IPS-20b (cell line): ENCODE measurements at regions not wholly inside any gene's neighbourhood (a gene's known extent, or its start where the extent isn't known, plus 50 kb on each side); places are given as distances from the start of the nearest gene placed in this dataset.

Experiments
- H3K27ac ChIP-seq: one replicate; pipeline ENCODE4 v1.5.1; 2013; ENCODE audit warnings: low read length
- H3K27me3 ChIP-seq: 2 replicates; pipeline ENCODE4 v1.6.1; 2013; ENCODE audit warnings: mild to moderate bottlenecking, low read length, inconsistent platforms; ENCODE audit not compliant: insufficient read depth
- H3K36me3 ChIP-seq: 2 replicates; pipeline ENCODE4 v1.6.1; 2013; ENCODE audit warnings: low read depth, mild to moderate bottlenecking, inconsistent platforms, low read length, moderate library complexity; ENCODE audit not compliant: insufficient read depth
- H3K4me1 ChIP-seq: 2 replicates; pipeline ENCODE4 v1.6.1; 2013; ENCODE audit warnings: mild to moderate bottlenecking, control low read depth, inconsistent platforms, low read length, moderate library complexity; ENCODE audit not compliant: insufficient read depth
- H3K4me3 ChIP-seq: 2 replicates; pipeline ENCODE4 v1.5.1; 2013; ENCODE audit warnings: mild to moderate bottlenecking, low read length, inconsistent platforms
- H3K9ac ChIP-seq: 2 replicates; pipeline ENCODE4 v1.6.1; 2013; ENCODE audit warnings: low read depth, mild to moderate bottlenecking, inconsistent platforms, low read length, moderate library complexity
- H3K9me3 ChIP-seq: 2 replicates; pipeline ENCODE4 v1.6.1; 2013; ENCODE audit warnings: mild to moderate bottlenecking, low read depth, low read length, inconsistent platforms; ENCODE audit not compliant: insufficient read depth

DNA sequence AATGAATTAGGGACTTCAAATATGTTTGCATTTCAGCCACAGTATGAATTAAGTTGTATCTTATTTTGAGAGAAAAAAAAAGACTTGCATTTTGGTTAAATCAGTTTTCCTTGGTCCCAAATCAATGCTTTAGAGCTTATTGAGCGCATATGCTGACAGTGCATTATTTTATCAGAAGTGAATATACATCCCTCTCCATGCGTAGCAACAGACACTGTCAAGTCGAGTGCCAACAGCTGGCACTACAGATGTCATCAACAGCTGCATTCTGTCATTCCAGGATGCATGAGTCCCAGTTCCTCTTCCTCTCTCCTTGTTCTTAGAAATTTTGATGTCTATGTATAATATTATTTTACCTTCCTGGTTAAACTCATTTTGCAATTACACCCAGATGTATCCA lies 156.1 kb upstream of the FOXB1 start:
- Histone ChIP-seq H3K9me3 (no peaks in the 10 kb centered on the region), H3K9ac (no peak overlapping the region), H3K27ac (no peak overlapping the region), H3K27me3 (no peaks in the 10 kb centered on the region), H3K36me3 (no peaks in the 10 kb centered on the region), H3K4me3 (no peak overlapping the region), H3K4me1 (no peaks in the 10 kb centered on the region)

DNA sequence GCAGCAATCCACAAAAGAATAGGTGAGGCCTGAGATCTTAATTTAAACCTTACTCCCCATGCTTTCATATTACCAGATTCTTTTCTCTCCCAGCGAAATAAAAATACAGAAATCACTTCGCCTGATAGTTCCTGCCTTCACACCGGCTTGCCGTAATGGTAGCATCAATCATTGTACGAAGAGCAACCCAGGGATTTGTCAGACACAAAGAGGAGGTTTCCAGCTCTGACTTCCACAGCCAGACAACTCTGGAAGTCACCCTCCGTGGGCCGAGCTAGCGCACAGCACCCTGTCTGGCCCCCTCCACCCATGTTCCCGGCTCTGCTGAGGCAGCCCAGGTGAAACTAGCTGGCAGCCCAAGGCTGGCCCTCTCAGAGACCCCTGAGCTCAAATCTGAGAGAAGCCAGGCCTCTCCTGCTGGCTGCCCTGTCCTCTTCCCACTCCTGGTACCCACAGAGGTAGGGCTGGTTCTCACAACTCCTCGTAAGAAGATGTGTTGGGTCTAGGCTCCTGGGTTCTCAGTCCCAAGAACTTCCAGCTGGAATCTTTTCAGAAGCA lies 156.9 kb upstream of the BNIP2 start:
- no peak overlapping the region for H3K9ac ChIP-seq
- no peak overlapping the region for H3K27ac ChIP-seq
- no peaks in the 10 kb centered on the region for H3K9me3 ChIP-seq
- H3K4me1 ChIP-seq, result no peaks in the 10 kb centered on the region
- no peaks in the 10 kb centered on the region for H3K27me3 ChIP-seq
- no peak overlapping the region for H3K4me3 ChIP-seq
- no peaks in the 10 kb centered on the region for H3K36me3 ChIP-seq

DNA sequence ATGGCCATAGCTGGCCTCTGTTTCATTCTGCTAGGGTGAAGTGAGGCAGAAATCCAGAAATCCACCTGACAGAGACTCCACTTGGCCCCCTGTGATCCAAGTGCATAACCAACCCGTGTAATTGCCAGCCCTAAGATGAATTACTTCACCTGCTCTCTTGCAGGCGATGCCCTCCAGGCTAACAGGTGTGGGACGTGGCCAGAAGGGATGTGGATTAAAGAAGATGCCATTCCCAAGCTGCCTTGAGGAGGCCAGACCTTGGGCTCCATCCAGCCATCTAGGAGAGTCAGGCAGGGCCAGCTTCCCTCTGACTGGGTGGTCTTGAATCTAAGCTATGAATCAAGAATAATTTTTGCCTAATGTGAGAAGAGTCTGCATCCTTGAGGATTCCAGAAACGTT lies 154.5 kb upstream of the BNIP2 start:
- H3K27ac ChIP-seq, result no peak overlapping the region
- H3K4me3 ChIP-seq, result no peak overlapping the region
- H3K4me1 ChIP-seq, result no peaks in the 10 kb centered on the region
- no peak overlapping the region for H3K9ac ChIP-seq
- H3K27me3 ChIP-seq, result no peaks in the 10 kb centered on the region
- H3K36me3 ChIP-seq, result no peaks in the 10 kb centered on the region
- H3K9me3 ChIP-seq, result no peaks in the 10 kb centered on the region

DNA sequence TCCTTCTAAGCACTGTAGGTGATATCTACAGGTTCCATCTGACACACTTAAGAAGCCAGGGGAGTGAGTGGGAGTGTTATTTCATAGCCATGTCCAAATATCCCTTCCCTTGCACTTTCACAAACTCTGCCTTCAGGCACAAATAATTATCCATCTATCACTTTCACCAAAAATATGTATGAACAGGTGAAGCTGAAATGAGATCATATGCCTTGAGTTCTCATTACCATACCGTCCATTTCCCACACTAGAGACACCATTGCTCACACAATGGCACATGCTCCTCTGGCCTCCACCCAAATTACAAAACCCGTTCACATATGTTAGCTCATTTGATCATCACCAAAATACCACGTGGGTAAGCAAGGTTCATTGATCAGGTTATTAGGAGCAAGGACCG lies 151.9 kb upstream of the BNIP2 start:
- Histone ChIP-seq H3K9me3 (no peaks in the 10 kb centered on the region), H3K9ac (no peak overlapping the region), H3K36me3 (no peaks in the 10 kb centered on the region), H3K4me1 (no peaks in the 10 kb centered on the region), H3K27ac (no peak overlapping the region), H3K4me3 (no peak overlapping the region), H3K27me3 (no peaks in the 10 kb centered on the region)

DNA sequence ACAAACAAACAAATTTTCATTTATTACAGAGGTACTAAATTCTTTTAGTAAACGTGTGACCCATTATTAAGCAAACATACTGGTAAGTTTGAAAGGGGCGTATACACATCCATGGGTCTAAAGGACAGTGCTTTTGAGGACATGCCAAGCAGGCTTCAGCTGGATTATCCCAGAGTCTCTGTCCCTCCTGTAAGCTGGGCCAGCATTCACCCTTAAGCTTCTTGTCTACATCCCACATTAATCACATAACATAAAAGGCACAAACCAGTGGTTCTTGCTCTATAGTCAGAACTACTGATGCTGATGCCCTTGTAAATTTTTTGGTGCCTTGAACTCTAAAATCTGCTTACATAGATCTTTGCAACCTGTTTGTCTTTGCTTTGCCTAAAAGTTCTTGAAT lies 150.8 kb upstream of the BNIP2 start:
- H3K27me3 ChIP-seq, result no peaks in the 10 kb centered on the region
- no peak overlapping the region for H3K4me3 ChIP-seq
- peaks cover 5% of the 10 kb centered on the region; the same call in 1 of the 2 replicates for H3K4me1 ChIP-seq
- no peak overlapping the region for H3K27ac ChIP-seq
- H3K36me3 ChIP-seq, result no peaks in the 10 kb centered on the region
- no peaks in the 10 kb centered on the region for H3K9me3 ChIP-seq
- no peak overlapping the region for H3K9ac ChIP-seq

DNA sequence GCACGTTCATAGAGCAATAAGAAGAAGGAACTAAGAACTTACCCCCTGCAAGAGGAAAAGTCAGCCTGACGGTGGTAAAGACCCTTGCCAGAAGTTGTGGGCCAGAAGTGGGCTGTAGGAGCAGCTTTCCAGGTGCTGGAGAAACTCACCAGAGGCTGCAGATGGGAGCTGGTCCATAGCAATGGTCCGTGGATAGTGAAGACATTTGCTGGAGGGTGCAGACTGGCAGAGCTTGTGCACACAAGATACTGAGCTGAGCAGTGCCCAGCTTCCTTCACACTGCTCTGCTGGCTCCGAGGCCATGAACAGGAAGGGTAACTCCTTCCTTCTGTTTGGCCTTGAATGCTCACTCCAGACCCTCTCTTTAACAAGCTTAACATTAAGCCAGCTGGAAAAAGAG lies 149.8 kb upstream of the BNIP2 start:
- no peaks in the 10 kb centered on the region for H3K9me3 ChIP-seq
- H3K36me3 ChIP-seq, result no peaks in the 10 kb centered on the region
- H3K27me3 ChIP-seq, result no peaks in the 10 kb centered on the region
- no peak overlapping the region for H3K9ac ChIP-seq
- no peak overlapping the region for H3K27ac ChIP-seq
- peaks cover 5% of the 10 kb centered on the region; the same call in 1 of the 2 replicates for H3K4me1 ChIP-seq
- no peak overlapping the region for H3K4me3 ChIP-seq

DNA sequence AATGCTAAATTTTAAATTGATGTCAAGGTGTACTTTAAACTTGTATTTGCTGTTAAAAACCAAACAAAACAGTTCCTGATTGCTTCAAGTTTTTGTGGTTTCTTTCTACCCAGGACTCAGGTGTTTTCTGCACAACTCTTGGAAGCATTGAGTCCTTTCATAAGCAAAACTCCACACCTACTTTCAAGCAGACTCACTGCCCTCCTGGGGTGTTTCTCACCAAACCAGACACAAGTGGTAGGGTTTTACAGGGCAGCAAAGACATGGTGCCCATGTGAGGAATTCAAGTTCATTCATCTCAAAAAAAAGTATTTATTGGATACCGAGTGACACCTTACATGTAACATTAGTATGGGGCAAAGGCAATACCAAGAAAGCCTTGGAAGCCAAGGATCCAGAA lies 146.7 kb upstream of the BNIP2 start:
- H3K27ac ChIP-seq, result no peak overlapping the region
- H3K27me3 ChIP-seq, result no peaks in the 10 kb centered on the region
- H3K9me3 ChIP-seq, result no peaks in the 10 kb centered on the region
- peaks cover 5% of the 10 kb centered on the region; the same call in 1 of the 2 replicates for H3K4me1 ChIP-seq
- H3K4me3 ChIP-seq, result no peak overlapping the region
- H3K36me3 ChIP-seq, result no peaks in the 10 kb centered on the region
- H3K9ac ChIP-seq, result no peak overlapping the region

DNA sequence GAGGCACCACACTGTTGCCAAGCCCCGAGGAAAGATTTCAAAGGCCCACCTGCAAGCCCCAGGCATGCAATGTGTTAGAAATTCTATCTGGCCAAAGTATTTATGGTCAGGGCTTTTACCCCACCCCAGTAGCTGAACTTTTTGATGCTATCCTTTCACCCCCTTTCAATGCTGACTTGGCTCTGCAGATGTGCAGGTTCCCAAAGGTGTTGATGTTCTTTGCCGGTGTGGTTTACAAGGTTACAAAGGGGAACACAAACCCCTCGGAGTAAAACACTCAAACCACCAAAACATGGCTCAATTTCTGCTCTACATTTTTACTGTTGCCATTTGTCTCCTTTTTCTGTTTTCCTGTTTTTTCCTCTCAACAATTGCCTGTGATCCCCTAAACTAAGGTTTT lies 145.4 kb upstream of the BNIP2 start:
- H3K27me3 ChIP-seq, result no peaks in the 10 kb centered on the region
- peaks cover 5% of the 10 kb centered on the region; the same call in 1 of the 2 replicates for H3K4me1 ChIP-seq
- H3K27ac ChIP-seq, result no peak overlapping the region
- H3K9ac ChIP-seq, result no peak overlapping the region
- no peak overlapping the region for H3K4me3 ChIP-seq
- no peaks in the 10 kb centered on the region for H3K9me3 ChIP-seq
- no peaks in the 10 kb centered on the region for H3K36me3 ChIP-seq

DNA sequence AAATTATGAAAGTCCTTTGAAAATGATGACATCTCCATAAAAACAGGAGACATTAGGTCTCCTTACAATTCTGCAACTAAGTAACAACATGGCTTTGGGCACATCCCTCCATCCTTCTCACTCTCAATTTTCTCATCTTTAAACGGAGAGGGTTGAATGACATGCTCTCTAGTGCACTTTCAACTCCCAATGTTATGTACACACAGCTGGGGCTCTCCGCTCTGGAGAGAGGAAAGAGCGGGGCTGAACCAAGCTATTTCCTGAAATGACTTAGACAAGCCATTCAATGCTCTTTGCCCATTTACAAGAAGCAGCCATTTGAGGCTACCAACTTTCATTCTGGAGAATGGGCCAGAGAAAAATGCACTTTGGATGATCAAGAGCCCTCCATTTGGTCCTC lies 144.2 kb upstream of the BNIP2 start:
- Histone ChIP-seq H3K9me3 (no peaks in the 10 kb centered on the region), H3K4me1 (peaks cover 5% of the 10 kb centered on the region; the same call in 1 of the 2 replicates), H3K4me3 (no peak overlapping the region), H3K9ac (no peak overlapping the region), H3K36me3 (no peaks in the 10 kb centered on the region), H3K27me3 (no peaks in the 10 kb centered on the region), H3K27ac (no peak overlapping the region)

DNA sequence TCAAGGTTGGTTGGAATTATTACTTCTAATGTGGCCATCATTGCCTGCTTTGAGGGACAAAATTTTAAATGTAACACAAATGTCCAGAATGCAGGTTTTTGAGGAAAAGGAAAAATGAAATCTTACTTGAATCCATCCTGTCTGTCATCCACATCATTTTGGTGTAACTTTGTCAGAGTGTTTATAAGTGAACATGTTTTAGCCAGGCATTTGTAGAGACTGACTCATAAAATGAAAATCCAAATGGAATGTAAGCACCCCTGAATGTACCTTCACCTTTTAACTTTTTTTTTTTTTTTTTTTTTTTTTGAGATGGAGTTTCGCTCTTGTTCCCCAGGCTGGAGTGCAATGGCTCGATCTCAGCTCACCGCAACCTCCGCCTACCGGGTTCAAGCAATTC lies 141.8 kb upstream of the BNIP2 start:
- Histone ChIP-seq H3K4me1 (peaks cover 5% of the 10 kb centered on the region; the same call in 1 of the 2 replicates), H3K4me3 (no peak overlapping the region), H3K36me3 (no peaks in the 10 kb centered on the region), H3K27me3 (no peaks in the 10 kb centered on the region), H3K9ac (no peak overlapping the region), H3K9me3 (no peaks in the 10 kb centered on the region), H3K27ac (no peak overlapping the region)

DNA sequence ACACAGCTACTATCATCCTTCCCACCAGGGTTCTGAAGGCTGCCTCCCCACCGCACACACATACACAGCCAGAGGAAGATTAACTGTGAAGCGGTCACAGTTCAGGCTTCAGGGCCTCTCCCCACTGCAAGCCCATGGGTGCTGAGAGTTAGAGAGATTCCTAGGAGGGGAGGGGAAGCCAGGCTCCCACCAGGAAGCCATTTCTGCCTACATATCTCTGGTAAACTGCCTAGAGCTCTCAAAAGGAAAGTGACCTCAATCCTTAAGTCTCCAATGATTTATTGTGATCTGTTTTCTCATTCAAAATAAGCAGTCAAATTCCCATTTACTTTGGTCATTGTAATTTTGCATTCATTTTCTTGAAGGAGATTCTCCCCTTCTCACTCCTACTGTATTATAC lies 141.0 kb upstream of the BNIP2 start:
- Histone ChIP-seq H3K9me3 (no peaks in the 10 kb centered on the region), H3K4me1 (no peaks in the 10 kb centered on the region; the same call in 1 of the 2 replicates), H3K4me3 (no peak overlapping the region), H3K27me3 (no peaks in the 10 kb centered on the region), H3K27ac (no peak overlapping the region), H3K9ac (no peak overlapping the region), H3K36me3 (no peaks in the 10 kb centered on the region)

DNA sequence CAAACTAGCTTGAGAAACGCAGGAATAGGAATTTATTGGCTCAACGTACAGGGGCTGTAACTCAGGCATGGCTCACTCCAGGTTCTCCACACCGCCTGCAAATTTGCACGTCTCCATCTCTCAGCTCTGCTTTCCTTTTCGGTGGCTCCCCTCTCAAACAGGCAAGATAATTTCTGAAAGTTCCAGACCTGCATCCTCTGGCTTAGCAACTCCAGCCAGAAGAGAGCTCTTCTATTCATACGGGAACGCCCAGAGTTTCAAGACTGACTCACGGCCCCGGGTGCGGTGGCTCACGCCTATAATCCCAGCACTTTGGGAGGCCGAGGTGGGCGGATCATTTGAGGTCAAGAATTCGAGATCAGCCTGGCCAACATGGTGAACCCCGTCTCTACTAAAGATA lies 139.7 kb upstream of the BNIP2 start:
- Histone ChIP-seq H3K4me3 (no peak overlapping the region), H3K9ac (no peak overlapping the region), H3K27me3 (no peaks in the 10 kb centered on the region), H3K9me3 (no peaks in the 10 kb centered on the region), H3K36me3 (no peaks in the 10 kb centered on the region), H3K27ac (no peak overlapping the region), H3K4me1 (no peaks in the 10 kb centered on the region; the same call in 1 of the 2 replicates)
